HepG2 (cell line): ENCODE measurements at regions not wholly inside any gene's neighbourhood (a gene's known extent, or its start where the extent isn't known, plus 50 kb on each side); places are given as distances from the start of the nearest gene placed in this dataset.

Experiments used
- ATAC-seq: fragments of 200-7000 bp; cut with Tn5 transposase; 3 replicates; pipeline ENCODE4 v1.9.1; 2020; ENCODE audit warnings: mild to moderate bottlenecking, moderate library complexity
- BruUV-seq: library from RNA; stranded (reverse); fragments of 400-500 nt; replicated peaks from 2 replicates; lab custom pipeline; 2021; lab: Mats Ljungman, UMichigan
- CTCF ChIA-PET: fragments of 300-600 bp; formaldehyde crosslinking; extraction: SDS; loops from one replicate; lab custom pipeline; 2021; ENCODE audit warnings: low total read pairs, inconsistent platforms, low intra/inter-chr PET ratio; lab: Yijun Ruan, JAX
- POLR2A ChIA-PET: fragments of 350-600 bp; sonication (Branson Sonifier 250); formaldehyde crosslinking; loops from one replicate; lab custom pipeline; 2020; ENCODE audit warnings: antibody characterized with exemption, inconsistent platforms; lab: Yijun Ruan, JAX
- DNase-seq: peaks from one replicate; pipeline ENCODE4 v3.0.0-alpha.2; 2015; ENCODE audit warnings: low spot score
- FAIRE-seq: peaks from 3 replicates; lab custom pipeline; 2011; peaks lifted over from hg19 to GRCh38; lab: Jason Lieb, UNC
- H2AFZ ChIP-seq: one replicate; pipeline ENCODE4 v1.6.1; 2011; ENCODE audit warnings: low read length, inconsistent platforms
- H3K27ac ChIP-seq: fragments of 300-600 bp; 3 replicates; pipeline ENCODE4 v1.8.0; 2011; ENCODE audit warnings: mixed run types, mild to moderate bottlenecking, mixed read lengths, low read length, inconsistent platforms; ENCODE audit not compliant: insufficient read depth; ENCODE audit errors: extremely low read length
- H3K27me3 ChIP-seq, 2 experiments: fragments of 200-600 bp in 1 of 2; 2 replicates in 1 of 2; 3 replicates in 1 of 2; pipeline versions ENCODE4 v1.6.0 to v1.8.0; 2011; ENCODE audit warnings: low read length in 2 of 2, mild to moderate bottlenecking in 2 of 2, moderate library complexity in 2 of 2, inconsistent platforms in 1 of 2; ENCODE audit not compliant: insufficient read depth in 2 of 2, control insufficient read depth in 1 of 2
- H3K36me3 ChIP-seq, 2 experiments: fragments of 200-600 bp in 1 of 2; replicated peaks in 1 of 2; 2 replicates in 1 of 2; 3 replicates in 1 of 2; pipeline versions ENCODE4 v1.5.1 to v1.8.0; 2011; ENCODE audit warnings: low read length in 2 of 2, inconsistent platforms in 1 of 2; ENCODE audit not compliant: insufficient read depth in 2 of 2, control insufficient read depth in 1 of 2
- H3K4me1 ChIP-seq: 2 replicates; pipeline ENCODE4 v1.5.1; 2012; ENCODE audit warnings: low read length, inconsistent platforms; ENCODE audit not compliant: insufficient read depth
- H3K4me2 ChIP-seq: 2 replicates; pipeline ENCODE4 v1.6.0; 2011; ENCODE audit warnings: low read depth, low read length, inconsistent platforms
- H3K4me3 ChIP-seq, 3 experiments: fragments of 200-600 bp in 1 of 3; sonication (generic), shearing (Covaris generic) in 1 of 3; replicated peaks in 1 of 3; 2 replicates each; pipeline ENCODE4 v1.5.1; 2011 to 2016; ENCODE audit warnings: low read length in 3 of 3, inconsistent platforms in 2 of 3, low read depth in 2 of 3, mild to moderate bottlenecking in 2 of 3, control low read depth in 1 of 3, mixed read lengths in 1 of 3; ENCODE audit not compliant: insufficient read depth in 1 of 3
- H3K79me2 ChIP-seq: one replicate; pipeline ENCODE4 v1.6.1; 2011; ENCODE audit warnings: low read length, inconsistent platforms; ENCODE audit not compliant: insufficient read depth
- H3K9ac ChIP-seq: 2 replicates; pipeline ENCODE4 v1.6.0; 2011; ENCODE audit warnings: mild to moderate bottlenecking, low read depth, low read length, inconsistent platforms; ENCODE audit not compliant: insufficient read depth
- H3K9me3 ChIP-seq: 2 replicates; pipeline ENCODE4 v1.5.1; 2012; ENCODE audit warnings: mild to moderate bottlenecking, low read length
- H4K20me1 ChIP-seq: 2 replicates; pipeline ENCODE4 v1.6.0; 2011; ENCODE audit warnings: inconsistent platforms, mild to moderate bottlenecking, low read length, moderate library complexity; ENCODE audit not compliant: insufficient read depth
- CCDC6 ChIP-seq: sonication (generic); formaldehyde crosslinking; IDR thresholded peaks from 2 replicates; pipeline ENCODE4 v1.8.1; 2022; ENCODE audit warnings: mild to moderate bottlenecking, missing genetic modification reagents, moderate library complexity
- ELF1 ChIP-seq: sonication (generic); formaldehyde crosslinking; IDR thresholded peaks from 2 replicates; pipeline ENCODE4 v1.4.0; 2020; ENCODE audit warnings: missing genetic modification reagents
- MATR3 ChIP-seq: sonication (generic); formaldehyde crosslinking; IDR thresholded peaks from 2 replicates; pipeline ENCODE4 v1.4.0; 2020; ENCODE audit warnings: missing genetic modification reagents
- RARA ChIP-seq: IDR thresholded peaks from 2 replicates; pipeline ENCODE4 v1.6.1; 2016; ENCODE audit warnings: missing genetic modification reagents, missing compliant biosample characterization
- SKI ChIP-seq: fragments of 450-650 bp; IDR thresholded peaks from one replicate; pipeline ENCODE4 v1.6.1; 2018; ENCODE audit warnings: mild to moderate bottlenecking; ENCODE audit not compliant: partially characterized antibody
- U2AF2 ChIP-seq: fragments of 200-400 bp; formaldehyde crosslinking; IDR thresholded peaks from 2 replicates; pipeline ENCODE4 v1.6.1; 2017; ENCODE audit warnings: low read depth, mild to moderate bottlenecking, low read length
- ZKSCAN8 ChIP-seq: IDR thresholded peaks from 2 replicates; pipeline ENCODE4 v1.6.1; 2016; ENCODE audit warnings: borderline replicate concordance, missing genetic modification reagents, missing compliant biosample characterization
- ZNF292 ChIP-seq: sonication (generic); formaldehyde crosslinking; IDR thresholded peaks from 2 replicates; pipeline ENCODE4 v1.8.1; 2022; ENCODE audit warnings: mild to moderate bottlenecking, low read depth, missing genetic modification reagents, borderline replicate concordance
- ZNF382 ChIP-seq: sonication (generic); formaldehyde crosslinking; IDR thresholded peaks from 2 replicates; pipeline ENCODE4 v1.5.0; 2020; ENCODE audit warnings: missing genetic modification reagents, mild to moderate bottlenecking, borderline replicate concordance
- ZNF510 ChIP-seq: sonication (generic); formaldehyde crosslinking; IDR thresholded peaks from 2 replicates; pipeline ENCODE4 v1.4.0; 2020; ENCODE audit warnings: low read depth, mild to moderate bottlenecking, missing genetic modification reagents
- ZNF850 ChIP-seq: sonication (generic); formaldehyde crosslinking; conservative IDR thresholded peaks from 2 replicates; pipeline ENCODE4 v1.9.0; 2021; ENCODE audit warnings: mild to moderate bottlenecking, missing genetic modification reagents
- ZSCAN29 ChIP-seq: sonication (generic); formaldehyde crosslinking; conservative IDR thresholded peaks from 2 replicates; pipeline ENCODE4 v1.4.0; 2020; ENCODE audit warnings: mild to moderate bottlenecking, missing genetic modification reagents
- WGBS: methylation state at CpG from one replicate; pipeline ENCODE4 v1.1.6; 2017; ENCODE audit warnings: low lambda C conversion rate; 5-methylcytosine and 5-hydroxymethylcytosine counted together
- in situ Hi-C: cut with HindIII; loops from 2 replicates; pipeline ENCODE4 v1.10.0; 2017; ENCODE audit warnings: low pct_unique_long_range_greater_than_20kb; ENCODE audit not compliant: extremely low pct_ligation_motif_present
- intact Hi-C: fragments of 100-400 bp; cut with micrococcal nuclease; formaldehyde crosslinking; loops from one replicate; pipeline ENCODE4 v1.10.0; 2022; ENCODE audit not compliant: unreplicated experiment
- TF ChIP-seq, protein P1 (sequence below): sonication (generic); formaldehyde crosslinking; IDR thresholded peaks from 2 replicates; pipeline ENCODE4 v1.4.0; 2020; ENCODE audit warnings: missing genetic modification reagents, borderline replicate concordance
- TF ChIP-seq, protein P2 (sequence below): sonication (generic); formaldehyde crosslinking; IDR thresholded peaks from 2 replicates; pipeline ENCODE4 v1.5.0; 2020; ENCODE audit warnings: mild to moderate bottlenecking, missing genetic modification reagents
- TF ChIP-seq, protein P3 (sequence below): IDR thresholded peaks from 2 replicates; pipeline ENCODE4 v1.6.1; 2018; ENCODE audit warnings: missing genetic modification reagents, mild to moderate bottlenecking, missing compliant biosample characterization
- TF ChIP-seq, protein P4 (sequence below): IDR thresholded peaks from 2 replicates; pipeline ENCODE4 v1.6.1; 2016; ENCODE audit warnings: missing compliant biosample characterization, missing genetic modification reagents, borderline replicate concordance

DNA sequence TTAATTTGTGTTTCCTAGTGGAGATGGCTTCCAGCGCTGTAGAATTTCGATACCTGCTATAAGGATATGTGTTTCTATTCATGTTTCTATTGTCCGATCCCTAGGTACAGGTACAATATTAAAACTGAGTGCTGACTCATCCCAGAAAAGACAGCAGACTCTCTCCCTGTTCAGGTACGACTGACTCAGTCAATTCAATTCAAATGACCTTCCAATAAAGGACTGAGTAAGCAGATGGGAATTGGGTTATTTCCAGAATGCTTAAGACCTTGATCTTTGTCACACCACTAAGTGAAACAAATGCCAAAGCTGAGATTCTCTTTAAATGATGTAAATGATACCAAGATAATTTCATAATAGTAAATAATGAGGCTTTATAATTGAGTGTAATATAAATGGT lies 1596.9 kb downstream of the RPA4 start:
- H3K9ac ChIP-seq, result no peak overlapping the region
- no peaks in the 10 kb centered on the region for H3K36me3 ChIP-seq
- no peak overlapping the region for H3K4me2 ChIP-seq
- no peaks in the 10 kb centered on the region for H3K9me3 ChIP-seq
- ChIA-PET CTCF (no interaction called here), POLR2A (no interaction called here)
- no peaks in the 10 kb centered on the region for H3K79me2 ChIP-seq
- no peak overlapping the region for H3K27ac ChIP-seq
- no peak overlapping the region for H2AFZ ChIP-seq
- FAIRE-seq (no peak), ATAC-seq (no peak), DNase-seq (no peak)
- no peaks in the 10 kb centered on the region for H4K20me1 ChIP-seq
- intact Hi-C loops, result no loop called here
- H3K4me3 ChIP-seq, result no peak overlapping the region
- BruUV-seq, result no TSS peak
- in situ Hi-C loops, result no loop called here
- H3K4me1 ChIP-seq, result no peaks in the 10 kb centered on the region
- no peaks in the 10 kb centered on the region for H3K27me3 ChIP-seq
- WGBS, result 0% methylated on average over 4 of the region's 4 CpGs
- TF ChIP-seq, protein P1, sequence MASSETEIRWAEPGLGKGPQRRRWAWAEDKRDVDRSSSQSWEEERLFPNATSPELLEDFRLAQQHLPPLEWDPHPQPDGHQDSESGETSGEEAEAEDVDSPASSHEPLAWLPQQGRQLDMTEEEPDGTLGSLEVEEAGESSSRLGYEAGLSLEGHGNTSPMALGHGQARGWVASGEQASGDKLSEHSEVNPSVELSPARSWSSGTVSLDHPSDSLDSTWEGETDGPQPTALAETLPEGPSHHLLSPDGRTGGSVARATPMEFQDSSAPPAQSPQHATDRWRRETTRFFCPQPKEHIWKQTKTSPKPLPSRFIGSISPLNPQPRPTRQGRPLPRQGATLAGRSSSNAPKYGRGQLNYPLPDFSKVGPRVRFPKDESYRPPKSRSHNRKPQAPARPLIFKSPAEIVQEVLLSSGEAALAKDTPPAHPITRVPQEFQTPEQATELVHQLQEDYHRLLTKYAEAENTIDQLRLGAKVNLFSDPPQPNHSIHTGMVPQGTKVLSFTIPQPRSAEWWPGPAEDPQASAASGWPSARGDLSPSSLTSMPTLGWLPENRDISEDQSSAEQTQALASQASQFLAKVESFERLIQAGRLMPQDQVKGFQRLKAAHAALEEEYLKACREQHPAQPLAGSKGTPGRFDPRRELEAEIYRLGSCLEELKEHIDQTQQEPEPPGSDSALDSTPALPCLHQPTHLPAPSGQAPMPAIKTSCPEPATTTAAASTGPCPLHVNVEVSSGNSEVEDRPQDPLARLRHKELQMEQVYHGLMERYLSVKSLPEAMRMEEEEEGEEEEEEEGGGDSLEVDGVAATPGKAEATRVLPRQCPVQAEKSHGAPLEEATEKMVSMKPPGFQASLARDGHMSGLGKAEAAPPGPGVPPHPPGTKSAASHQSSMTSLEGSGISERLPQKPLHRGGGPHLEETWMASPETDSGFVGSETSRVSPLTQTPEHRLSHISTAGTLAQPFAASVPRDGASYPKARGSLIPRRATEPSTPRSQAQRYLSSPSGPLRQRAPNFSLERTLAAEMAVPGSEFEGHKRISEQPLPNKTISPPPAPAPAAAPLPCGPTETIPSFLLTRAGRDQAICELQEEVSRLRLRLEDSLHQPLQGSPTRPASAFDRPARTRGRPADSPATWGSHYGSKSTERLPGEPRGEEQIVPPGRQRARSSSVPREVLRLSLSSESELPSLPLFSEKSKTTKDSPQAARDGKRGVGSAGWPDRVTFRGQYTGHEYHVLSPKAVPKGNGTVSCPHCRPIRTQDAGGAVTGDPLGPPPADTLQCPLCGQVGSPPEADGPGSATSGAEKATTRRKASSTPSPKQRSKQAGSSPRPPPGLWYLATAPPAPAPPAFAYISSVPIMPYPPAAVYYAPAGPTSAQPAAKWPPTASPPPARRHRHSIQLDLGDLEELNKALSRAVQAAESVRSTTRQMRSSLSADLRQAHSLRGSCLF (CRISPR knock-in tag), result no peak
- TF ChIP-seq CCDC6 (CRISPR knock-in tag) (no peak), ELF1 (CRISPR knock-in tag) (no peak), U2AF2 (no peak), ZNF510 (no peak), ZKSCAN8 (CRISPR knock-in tag) (no peak), ZNF850 (CRISPR knock-in tag) (no peak), RARA (CRISPR knock-in tag) (no peak), ZNF382 (CRISPR knock-in tag) (no peak), ZNF292 (CRISPR knock-in tag) (no peak), ZSCAN29 (CRISPR knock-in tag) (no peak), SKI (no peak), MATR3 (CRISPR knock-in tag) (no peak)
- TF ChIP-seq, protein P2, sequence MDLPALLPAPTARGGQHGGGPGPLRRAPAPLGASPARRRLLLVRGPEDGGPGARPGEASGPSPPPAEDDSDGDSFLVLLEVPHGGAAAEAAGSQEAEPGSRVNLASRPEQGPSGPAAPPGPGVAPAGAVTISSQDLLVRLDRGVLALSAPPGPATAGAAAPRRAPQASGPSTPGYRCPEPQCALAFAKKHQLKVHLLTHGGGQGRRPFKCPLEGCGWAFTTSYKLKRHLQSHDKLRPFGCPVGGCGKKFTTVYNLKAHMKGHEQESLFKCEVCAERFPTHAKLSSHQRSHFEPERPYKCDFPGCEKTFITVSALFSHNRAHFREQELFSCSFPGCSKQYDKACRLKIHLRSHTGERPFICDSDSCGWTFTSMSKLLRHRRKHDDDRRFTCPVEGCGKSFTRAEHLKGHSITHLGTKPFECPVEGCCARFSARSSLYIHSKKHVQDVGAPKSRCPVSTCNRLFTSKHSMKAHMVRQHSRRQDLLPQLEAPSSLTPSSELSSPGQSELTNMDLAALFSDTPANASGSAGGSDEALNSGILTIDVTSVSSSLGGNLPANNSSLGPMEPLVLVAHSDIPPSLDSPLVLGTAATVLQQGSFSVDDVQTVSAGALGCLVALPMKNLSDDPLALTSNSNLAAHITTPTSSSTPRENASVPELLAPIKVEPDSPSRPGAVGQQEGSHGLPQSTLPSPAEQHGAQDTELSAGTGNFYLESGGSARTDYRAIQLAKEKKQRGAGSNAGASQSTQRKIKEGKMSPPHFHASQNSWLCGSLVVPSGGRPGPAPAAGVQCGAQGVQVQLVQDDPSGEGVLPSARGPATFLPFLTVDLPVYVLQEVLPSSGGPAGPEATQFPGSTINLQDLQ, result no peak
- TF ChIP-seq, protein P3, sequence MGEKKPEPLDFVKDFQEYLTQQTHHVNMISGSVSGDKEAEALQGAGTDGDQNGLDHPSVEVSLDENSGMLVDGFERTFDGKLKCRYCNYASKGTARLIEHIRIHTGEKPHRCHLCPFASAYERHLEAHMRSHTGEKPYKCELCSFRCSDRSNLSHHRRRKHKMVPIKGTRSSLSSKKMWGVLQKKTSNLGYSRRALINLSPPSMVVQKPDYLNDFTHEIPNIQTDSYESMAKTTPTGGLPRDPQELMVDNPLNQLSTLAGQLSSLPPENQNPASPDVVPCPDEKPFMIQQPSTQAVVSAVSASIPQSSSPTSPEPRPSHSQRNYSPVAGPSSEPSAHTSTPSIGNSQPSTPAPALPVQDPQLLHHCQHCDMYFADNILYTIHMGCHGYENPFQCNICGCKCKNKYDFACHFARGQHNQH (CRISPR knock-in tag), result no peak
- TF ChIP-seq, protein P4, sequence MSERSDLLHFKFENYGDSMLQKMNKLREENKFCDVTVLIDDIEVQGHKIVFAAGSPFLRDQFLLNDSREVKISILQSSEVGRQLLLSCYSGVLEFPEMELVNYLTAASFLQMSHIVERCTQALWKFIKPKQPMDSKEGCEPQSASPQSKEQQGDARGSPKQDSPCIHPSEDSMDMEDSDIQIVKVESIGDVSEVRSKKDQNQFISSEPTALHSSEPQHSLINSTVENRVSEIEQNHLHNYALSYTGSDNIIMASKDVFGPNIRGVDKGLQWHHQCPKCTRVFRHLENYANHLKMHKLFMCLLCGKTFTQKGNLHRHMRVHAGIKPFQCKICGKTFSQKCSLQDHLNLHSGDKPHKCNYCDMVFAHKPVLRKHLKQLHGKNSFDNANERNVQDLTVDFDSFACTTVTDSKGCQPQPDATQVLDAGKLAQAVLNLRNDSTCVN (CRISPR knock-in tag), result no peak
